ENCODE measurements at regions not wholly inside any gene's neighbourhood (a gene's known extent, or its start where the extent isn't known, plus 50 kb on each side); places are given as distances from the start of the nearest gene placed in this dataset.
"Not testable (repeated sequence)": the region's sequence is repeated elsewhere in the genome, so short reads cannot be mapped to it uniquely, and the experiment has no call there.

- no peak for DNase-seq
Measured at GRCh38 chr4:65265526-65265925, 404.8 kb downstream of the EPHA5 start.

- no peak for DNase-seq
Measured at GRCh38 chr4:65259296-65259695, 411.0 kb downstream of the EPHA5 start.

- DNase-seq, result no peak
Measured at GRCh38 chr4:65250916-65251315, 419.4 kb downstream of the EPHA5 start.

GRCh38 chr4:65249111-65249510 is 421.2 kb downstream of the EPHA5 start:
- DNase-seq, result no peak

GRCh38 chr4:65242156-65242846 is 428.0 kb downstream of the EPHA5 start:
- DNase-seq, result no peak

GRCh38 chr4:65241257-65241997 is 428.9 kb downstream of the EPHA5 start:
- no peak for DNase-seq

- DNase-seq, result no peak
Measured at GRCh38 chr4:65234061-65234460, 436.2 kb downstream of the EPHA5 start.

- DNase-seq, result no peak
Measured at GRCh38 chr4:65227628-65228027, 442.7 kb downstream of the EPHA5 start.

- DNase-seq, result no peak
Measured at GRCh38 chr4:65223601-65224000, 446.7 kb downstream of the EPHA5 start.

- DNase-seq, result not testable (repeated sequence)
Measured at GRCh38 chr4:65223074-65223473, 447.2 kb downstream of the EPHA5 start.

GRCh38 chr4:65217179-65217578 is 453.1 kb downstream of the EPHA5 start:
- DNase-seq, result no peak

- DNase-seq, result no peak
Measured at GRCh38 chr4:65202853-65203236, 467.4 kb downstream of the EPHA5 start.

GRCh38 chr4:65202165-65202852 is 468.0 kb downstream of the EPHA5 start:
- DNase-seq, result no peak

- DNase-seq, result no peak
Measured at GRCh38 chr4:65195666-65196065, 474.6 kb downstream of the EPHA5 start.

- DNase-seq, result no peak
Measured at GRCh38 chr4:65195002-65195401, 475.3 kb downstream of the EPHA5 start.

GRCh38 chr4:65193985-65194384 is 476.3 kb downstream of the EPHA5 start:
- no peak for DNase-seq

- no peak for DNase-seq
Measured at GRCh38 chr4:65190780-65191179, 479.5 kb downstream of the EPHA5 start.

GRCh38 chr4:65175585-65175984 is 494.7 kb downstream of the EPHA5 start:
- no peak for DNase-seq

- no peak for DNase-seq
Measured at GRCh38 chr4:65170768-65171514, 499.3 kb downstream of the EPHA5 start.

- no peak for DNase-seq
Measured at GRCh38 chr4:65167719-65168118, 502.6 kb downstream of the EPHA5 start.

GRCh38 chr4:65152205-65152604 is 518.1 kb downstream of the EPHA5 start:
- no peak for DNase-seq

GRCh38 chr4:65139998-65140397 is 530.3 kb downstream of the EPHA5 start:
- no peak for DNase-seq

GRCh38 chr4:65126200-65126599 is 544.1 kb downstream of the EPHA5 start:
- no peak for DNase-seq

All from NCI-H2081 treated with DMSO at 0.1 percent for 48 hours (cell line).